ENCODE measurements at regions not wholly inside any gene's neighbourhood (a gene's known extent, or its start where the extent isn't known, plus 50 kb on each side); places are given as distances from the start of the nearest gene placed in this dataset.
"Not testable (repeated sequence)": the region's sequence is repeated elsewhere in the genome, so short reads cannot be mapped to it uniquely, and the experiment has no call there.

- H2AFZ ChIP-seq (ENCODE audit: low read length); intact Hi-C loops (cut with micrococcal nuclease; ENCODE audit: unreplicated experiment); DNase-seq (ENCODE audit: low spot score); in situ Hi-C loops (cut with HindIII; ENCODE audit: extremely low pct_ligation_motif_present, low pct_unique_long_range_greater_than_20kb); ATAC-seq; H3K4me3 ChIP-seq (replicated peaks in 1 of 3; ENCODE audit: insufficient read depth in 1 of 3, low read depth in 2 of 3, low read length in 3 of 3); CTCF ChIA-PET (ENCODE audit: low intra/inter-chr PET ratio, low total read pairs); POLR2A ChIA-PET; H3K27me3 ChIP-seq (ENCODE audit: control insufficient read depth in 1 of 2, insufficient read depth in 2 of 2, low read length in 2 of 2); H3K27ac ChIP-seq (ENCODE audit: extremely low read length, insufficient read depth, low read length); H4K20me1 ChIP-seq (ENCODE audit: insufficient read depth, low read length); H3K36me3 ChIP-seq (replicated peaks in 1 of 2; ENCODE audit: control insufficient read depth in 1 of 2, insufficient read depth in 2 of 2, low read length in 2 of 2); H3K9me3 ChIP-seq (ENCODE audit: low read length); H3K9ac ChIP-seq (ENCODE audit: insufficient read depth, low read depth, low read length); H3K4me2 ChIP-seq (ENCODE audit: low read depth, low read length); H3K79me2 ChIP-seq (ENCODE audit: insufficient read depth, low read length); FAIRE-seq; BruUV-seq (replicated peaks): not testable (repeated sequence)
- WGBS (ENCODE audit: low lambda C conversion rate), result 96% methylated on average over 1 of the region's 1 CpG
- peaks cover 17% of the 10 kb centered on the region for H3K4me1 ChIP-seq (ENCODE audit: insufficient read depth, low read length)
Measured at GRCh38 chr18:70525322-70525721, 236.5 kb downstream of the SOCS6 start.

- Histone ChIP-seq H2AFZ (ENCODE audit: low read length) (no peak overlapping the region), H3K79me2 (ENCODE audit: insufficient read depth, low read length) (no peaks in the 10 kb centered on the region), H3K27ac (ENCODE audit: extremely low read length, insufficient read depth, low read length) (no peak overlapping the region), H3K27me3 (ENCODE audit: control insufficient read depth in 1 of 2, insufficient read depth in 2 of 2, low read length in 2 of 2) (0 out of 5 replicates have a peak, but pooled peaks cover 0 to 3% of the 10 kb centered on the region in 2 experiments), H3K4me1 (ENCODE audit: insufficient read depth, low read length) (peaks cover 17% of the 10 kb centered on the region), H3K36me3 (replicated peaks in 1 of 2; ENCODE audit: control insufficient read depth in 1 of 2, insufficient read depth in 2 of 2, low read length in 2 of 2) (no peaks in the 10 kb centered on the region), H4K20me1 (ENCODE audit: insufficient read depth, low read length) (no peaks in the 10 kb centered on the region), H3K4me2 (ENCODE audit: low read depth, low read length) (0 out of 2 replicates have a peak overlapping the region, but pooled peaks have one; percentile 23), H3K9me3 (ENCODE audit: low read length) (no peaks in the 10 kb centered on the region), H3K9ac (ENCODE audit: insufficient read depth, low read depth, low read length) (no peak overlapping the region), H3K4me3 (replicated peaks in 1 of 3; ENCODE audit: insufficient read depth in 1 of 3, low read depth in 2 of 3, low read length in 3 of 3) (no peak overlapping the region)
- DNase-seq (ENCODE audit: low spot score) (peak; percentile 84), ATAC-seq (peak; percentile 96), FAIRE-seq (no peak)
- ChIA-PET CTCF (ENCODE audit: low intra/inter-chr PET ratio, low total read pairs) (no interaction called here), POLR2A (no interaction called here)
- in situ Hi-C loops (cut with HindIII; ENCODE audit: extremely low pct_ligation_motif_present, low pct_unique_long_range_greater_than_20kb) (no loop called here), intact Hi-C loops (cut with micrococcal nuclease; ENCODE audit: unreplicated experiment) (no loop called here)
- 0% methylated on average over 3 of the region's 3 CpGs for WGBS (ENCODE audit: low lambda C conversion rate)
- no TSS peak for BruUV-seq (replicated peaks)
- peak; percentile 61 for TF ChIP-seq NCOA2 (CRISPR knock-in tag; IDR thresholded peaks at IDR 0.05)
- TF ChIP-seq RARA (CRISPR knock-in tag; IDR thresholded peaks at IDR 0.05), result peak; percentile 68
- TF ChIP-seq EP300 (IDR thresholded peaks at IDR 0.05; ENCODE audit: low read depth in 2 of 2, low read length in 2 of 2), result peak in 1 of 2 experiments; percentile 37; a peak in 1 of 4 replicates
- no peak for TF ChIP-seq EP300 (CRISPR knock-in tag; IDR thresholded peaks at IDR 0.05; ENCODE audit: borderline replicate concordance)
- no peak for TF ChIP-seq ZNF512 (CRISPR knock-in tag; IDR thresholded peaks at IDR 0.05)
- TF ChIP-seq SOX13 (IDR thresholded peaks at IDR 0.05), result no peak
- TF ChIP-seq SOX13 (CRISPR knock-in tag; conservative IDR thresholded peaks at IDR 0.05 in 1 of 2, IDR thresholded peaks at IDR 0.05 in 1 of 2), result peak in 1 of 2 experiments; percentile 44; a peak in 1 of 4 replicates
- peak; percentile 41; the same call in 1 of the 2 replicates for TF ChIP-seq NR2F6 (IDR thresholded peaks at IDR 0.05)
- 0 out of 2 replicates have a peak, but pooled peaks have one; percentile 28 for TF ChIP-seq NR2F6 (CRISPR knock-in tag; IDR thresholded peaks at IDR 0.05)
- TF ChIP-seq, protein P1, sequence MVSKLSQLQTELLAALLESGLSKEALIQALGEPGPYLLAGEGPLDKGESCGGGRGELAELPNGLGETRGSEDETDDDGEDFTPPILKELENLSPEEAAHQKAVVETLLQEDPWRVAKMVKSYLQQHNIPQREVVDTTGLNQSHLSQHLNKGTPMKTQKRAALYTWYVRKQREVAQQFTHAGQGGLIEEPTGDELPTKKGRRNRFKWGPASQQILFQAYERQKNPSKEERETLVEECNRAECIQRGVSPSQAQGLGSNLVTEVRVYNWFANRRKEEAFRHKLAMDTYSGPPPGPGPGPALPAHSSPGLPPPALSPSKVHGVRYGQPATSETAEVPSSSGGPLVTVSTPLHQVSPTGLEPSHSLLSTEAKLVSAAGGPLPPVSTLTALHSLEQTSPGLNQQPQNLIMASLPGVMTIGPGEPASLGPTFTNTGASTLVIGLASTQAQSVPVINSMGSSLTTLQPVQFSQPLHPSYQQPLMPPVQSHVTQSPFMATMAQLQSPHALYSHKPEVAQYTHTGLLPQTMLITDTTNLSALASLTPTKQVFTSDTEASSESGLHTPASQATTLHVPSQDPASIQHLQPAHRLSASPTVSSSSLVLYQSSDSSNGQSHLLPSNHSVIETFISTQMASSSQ (IDR thresholded peaks at IDR 0.05; ENCODE audit: low read depth), result no peak
- TF ChIP-seq, protein P1 (CRISPR knock-in tag; IDR thresholded peaks at IDR 0.05; ENCODE audit: borderline replicate concordance), result peak; percentile 78; the same call in 1 of the 2 replicates
- 0 out of 2 replicates have a peak, but pooled peaks have one; percentile 24 for TF ChIP-seq FOXJ3 (CRISPR knock-in tag; IDR thresholded peaks at IDR 0.05; ENCODE audit: borderline replicate concordance)
- 0 out of 2 replicates have a peak, but pooled peaks have one; percentile 22 for TF ChIP-seq MED1 (CRISPR knock-in tag; IDR thresholded peaks at IDR 0.05)
- TF ChIP-seq ISL2 (CRISPR knock-in tag; IDR thresholded peaks at IDR 0.05), result peak; percentile 29; the same call in 1 of the 2 replicates
- TF ChIP-seq ETV5 (CRISPR knock-in tag; IDR thresholded peaks at IDR 0.05; ENCODE audit: borderline replicate concordance), result peak; percentile 20; the same call in 1 of the 2 replicates
Measured at GRCh38 chr18:70523792-70524182, 234.9 kb downstream of the SOCS6 start.

Measured in HepG2 (cell line).